ENCODE measurements at regions not wholly inside any gene's neighbourhood (a gene's known extent, or its start where the extent isn't known, plus 50 kb on each side); places are given as distances from the start of the nearest gene placed in this dataset.

DNA sequence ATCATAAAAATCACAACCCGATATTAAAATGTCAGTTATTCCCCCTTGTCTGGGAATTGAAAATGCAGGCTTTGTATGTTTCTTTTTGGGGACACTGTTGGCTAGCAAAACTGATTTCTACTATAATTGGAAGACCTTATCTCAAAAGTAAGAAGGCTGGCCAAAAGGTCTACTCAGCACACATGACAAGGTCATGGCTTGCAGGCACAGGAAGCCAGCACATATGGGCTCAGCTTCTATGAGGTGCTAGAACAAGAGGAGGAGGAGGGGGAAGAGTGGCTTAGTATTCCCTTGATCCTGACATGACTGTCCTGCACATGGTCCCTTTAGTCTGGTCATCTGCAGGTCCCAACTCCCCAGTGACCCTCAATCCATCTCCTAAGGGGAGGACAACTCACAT lies 681.2 kb downstream of the SQOR start:
- Histone ChIP-seq H3K4me1 (no peaks in the 10 kb centered on the region), H3K4me3 (replicated peaks in 1 of 3) (no peak overlapping the region), H3K27ac (no peak overlapping the region), H3K27me3 (no peaks in the 10 kb centered on the region), H3K9me3 (no peaks in the 10 kb centered on the region), H3K36me3 (no peaks in the 10 kb centered on the region)
- intact Hi-C loops (cut with DNase I) = no loop called here
- no peak for DNase-seq
- TF ChIP-seq, protein P1, sequence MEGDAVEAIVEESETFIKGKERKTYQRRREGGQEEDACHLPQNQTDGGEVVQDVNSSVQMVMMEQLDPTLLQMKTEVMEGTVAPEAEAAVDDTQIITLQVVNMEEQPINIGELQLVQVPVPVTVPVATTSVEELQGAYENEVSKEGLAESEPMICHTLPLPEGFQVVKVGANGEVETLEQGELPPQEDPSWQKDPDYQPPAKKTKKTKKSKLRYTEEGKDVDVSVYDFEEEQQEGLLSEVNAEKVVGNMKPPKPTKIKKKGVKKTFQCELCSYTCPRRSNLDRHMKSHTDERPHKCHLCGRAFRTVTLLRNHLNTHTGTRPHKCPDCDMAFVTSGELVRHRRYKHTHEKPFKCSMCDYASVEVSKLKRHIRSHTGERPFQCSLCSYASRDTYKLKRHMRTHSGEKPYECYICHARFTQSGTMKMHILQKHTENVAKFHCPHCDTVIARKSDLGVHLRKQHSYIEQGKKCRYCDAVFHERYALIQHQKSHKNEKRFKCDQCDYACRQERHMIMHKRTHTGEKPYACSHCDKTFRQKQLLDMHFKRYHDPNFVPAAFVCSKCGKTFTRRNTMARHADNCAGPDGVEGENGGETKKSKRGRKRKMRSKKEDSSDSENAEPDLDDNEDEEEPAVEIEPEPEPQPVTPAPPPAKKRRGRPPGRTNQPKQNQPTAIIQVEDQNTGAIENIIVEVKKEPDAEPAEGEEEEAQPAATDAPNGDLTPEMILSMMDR (IDR thresholded peaks at IDR 0.05) = no peak
- TF ChIP-seq POLR2A (IDR thresholded peaks at IDR 0.05) = no peak
- WGBS, 2 donors = 76 to 83% methylated on average over 1 of the region's 1 CpG

DNA sequence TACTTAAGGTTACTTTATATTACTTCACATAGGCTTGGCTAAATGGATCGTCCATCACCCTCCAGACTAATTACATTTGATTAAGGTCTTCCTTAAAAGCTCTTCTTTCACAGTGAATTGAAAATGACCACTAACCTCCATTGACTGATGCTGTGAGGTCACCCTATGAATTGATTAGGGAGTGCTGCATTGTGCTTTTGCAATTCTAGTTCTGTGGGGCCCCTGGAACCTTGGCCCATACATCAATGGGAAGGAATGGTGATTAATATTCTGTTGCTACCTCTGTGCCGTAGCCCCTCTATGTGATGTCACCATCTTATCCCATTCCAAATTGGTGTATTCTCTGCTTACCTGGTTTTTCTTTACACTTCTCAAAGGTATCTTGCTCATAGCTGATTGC lies 682.2 kb downstream of the SQOR start:
- TF ChIP-seq POLR2A (IDR thresholded peaks at IDR 0.05) = no peak
- TF ChIP-seq, protein P1 (IDR thresholded peaks at IDR 0.05) = no peak
- Histone ChIP-seq H3K27ac (no peak overlapping the region), H3K27me3 (no peaks in the 10 kb centered on the region), H3K36me3 (no peaks in the 10 kb centered on the region), H3K4me3 (replicated peaks in 1 of 3) (no peak overlapping the region), H3K4me1 (no peaks in the 10 kb centered on the region), H3K9me3 (no peaks in the 10 kb centered on the region)
- intact Hi-C loops (cut with DNase I) = no loop called here
- whole genome bisulfite sequencing, 2 donors = 94 to 95% methylated on average over 2 of the region's 2 CpGs
- no peak for DNase-seq

DNA sequence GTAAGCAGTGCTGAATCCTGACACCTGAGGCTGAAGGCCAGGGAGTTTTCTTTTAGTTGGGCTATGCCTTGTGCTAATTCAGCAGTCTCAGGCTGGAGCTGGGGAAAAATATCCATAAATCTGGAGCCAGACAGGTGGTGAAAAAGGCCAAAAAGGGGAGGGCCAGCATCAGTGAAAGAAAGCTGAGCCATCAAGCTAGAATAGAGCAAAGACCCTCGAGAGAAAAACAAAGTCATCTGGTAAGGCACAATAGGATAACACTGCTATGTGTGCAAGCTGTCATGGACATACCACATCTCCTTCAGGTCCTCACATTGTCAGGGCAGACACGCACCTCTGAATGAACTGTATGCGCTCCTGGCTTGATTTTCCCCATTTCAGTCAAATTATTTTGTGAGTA lies 687.9 kb downstream of the SQOR start:
- no peak for DNase-seq
- Histone ChIP-seq H3K27me3 (no peaks in the 10 kb centered on the region), H3K4me1 (no peaks in the 10 kb centered on the region), H3K9me3 (no peaks in the 10 kb centered on the region), H3K36me3 (no peaks in the 10 kb centered on the region), H3K4me3 (replicated peaks in 1 of 3) (no peak overlapping the region), H3K27ac (no peak overlapping the region)
- intact Hi-C loops (cut with DNase I) = no loop called here
- 91 to 92% methylated on average over 3 of the region's 3 CpGs for WGBS, 2 donors
- no peak for TF ChIP-seq POLR2A (IDR thresholded peaks at IDR 0.05)
- TF ChIP-seq, protein P1 (IDR thresholded peaks at IDR 0.05) = no peak

DNA sequence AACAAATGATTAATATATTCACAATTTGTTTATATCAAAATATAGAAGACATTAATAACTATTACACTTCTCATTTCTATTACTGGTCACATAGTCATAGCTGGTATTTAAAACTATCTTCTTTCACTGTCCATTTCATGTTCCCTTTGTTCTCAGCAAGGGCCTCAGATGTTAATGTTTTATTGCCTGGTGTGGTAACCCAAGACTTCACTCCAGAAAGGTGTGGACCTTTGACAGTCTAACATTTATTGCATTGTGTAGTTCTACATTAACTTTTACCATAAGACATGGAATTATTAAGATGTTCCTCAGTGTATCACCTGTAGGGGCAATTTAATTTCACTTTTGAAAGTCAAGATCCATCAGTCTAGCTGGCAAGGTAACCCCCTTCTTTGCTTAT lies 691.3 kb downstream of the SQOR start:
- intact Hi-C loops (cut with DNase I) = no loop called here
- DNase-seq = no peak
- H3K4me3 ChIP-seq (replicated peaks in 1 of 3) = no peak overlapping the region
- H3K27ac ChIP-seq = no peak overlapping the region
- H3K36me3 ChIP-seq = no peaks in the 10 kb centered on the region
- no peaks in the 10 kb centered on the region for H3K4me1 ChIP-seq
- H3K9me3 ChIP-seq = no peaks in the 10 kb centered on the region
- TF ChIP-seq, protein P1 (IDR thresholded peaks at IDR 0.05) = no peak
- TF ChIP-seq POLR2A (IDR thresholded peaks at IDR 0.05) = no peak
- no peaks in the 10 kb centered on the region for H3K27me3 ChIP-seq

DNA sequence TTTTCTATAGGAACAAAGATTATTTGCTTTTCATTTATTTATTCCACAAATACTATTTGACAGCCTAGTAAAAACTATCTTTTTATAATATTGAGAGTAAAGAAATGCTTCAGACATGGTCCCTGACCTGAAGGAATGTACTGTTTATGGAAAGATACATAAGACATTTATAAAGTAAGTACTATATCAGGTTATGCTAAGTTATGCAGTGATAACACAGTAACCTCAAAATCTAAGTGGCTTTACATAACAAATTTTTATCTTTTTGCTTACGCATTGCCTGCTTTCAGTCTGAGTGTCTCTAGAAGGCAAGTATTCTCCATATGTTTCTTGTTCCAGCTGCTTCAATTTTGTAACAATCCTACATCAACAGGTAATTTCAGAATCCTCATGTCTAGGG lies 694.0 kb downstream of the SQOR start:
- Histone ChIP-seq H3K9me3 (no peaks in the 10 kb centered on the region), H3K27ac (no peak overlapping the region), H3K4me1 (no peaks in the 10 kb centered on the region), H3K36me3 (no peaks in the 10 kb centered on the region), H3K27me3 (no peaks in the 10 kb centered on the region), H3K4me3 (replicated peaks in 1 of 3) (no peak overlapping the region)
- DNase-seq = no peak
- intact Hi-C loops (cut with DNase I) = no loop called here
- TF ChIP-seq, protein P1 (IDR thresholded peaks at IDR 0.05) = no peak
- TF ChIP-seq POLR2A (IDR thresholded peaks at IDR 0.05) = no peak
- 96 to 100% methylated on average over 1 of the region's 1 CpG for WGBS, 2 donors

Measured in thyroid gland (tissue), 4 donors.